Mesenchymal stem cell (in vitro differentiated cells and primary cell): ENCODE measurements at regions not wholly inside any gene's neighbourhood (a gene's known extent, or its start where the extent isn't known, plus 50 kb on each side); places are given as distances from the start of the nearest gene placed in this dataset.

Experiments used
- DNase-seq: peaks from one replicate; pipeline ENCODE4 v3.0.0-alpha.2; 2013
- H2AFZ ChIP-seq: one replicate; pipeline ENCODE4 v1.6.1; 2013; ENCODE audit warnings: low read depth, mild to moderate bottlenecking, control low read depth, inconsistent platforms, low read length, moderate library complexity
- H2AK5ac ChIP-seq: 2 replicates; pipeline ENCODE4 v1.6.1; 2013; ENCODE audit warnings: low read length, moderate library complexity, mild to moderate bottlenecking, inconsistent platforms; ENCODE audit not compliant: severe bottlenecking
- H2BK120ac ChIP-seq: one replicate; pipeline ENCODE4 v1.6.1; 2013; ENCODE audit warnings: low read depth, mild to moderate bottlenecking, inconsistent platforms, low read length, moderate library complexity
- H2BK12ac ChIP-seq, 2 experiments: one replicate each; pipeline ENCODE4 v1.6.1; 2013; ENCODE audit warnings: inconsistent platforms in 2 of 2, low read length in 2 of 2, mild to moderate bottlenecking in 2 of 2, moderate library complexity in 2 of 2, control low read depth in 1 of 2
- H2BK15ac ChIP-seq: one replicate; pipeline ENCODE4 v1.6.1; 2013; ENCODE audit warnings: mild to moderate bottlenecking, low read depth, inconsistent platforms; ENCODE audit not compliant: poor library complexity, severe bottlenecking
- H2BK5ac ChIP-seq: 2 replicates; pipeline ENCODE4 v1.6.1; 2013; ENCODE audit warnings: low read depth, mild to moderate bottlenecking, low read length, control low read depth, inconsistent platforms; ENCODE audit not compliant: poor library complexity, severe bottlenecking
- H3K14ac ChIP-seq, 2 experiments: one replicate each; pipeline ENCODE4 v1.6.1; 2013; ENCODE audit warnings: inconsistent platforms in 2 of 2, low read length in 2 of 2, control low read depth in 1 of 2, mild to moderate bottlenecking in 1 of 2, moderate library complexity in 1 of 2
- H3K18ac ChIP-seq, 2 experiments: one replicate each; pipeline ENCODE4 v1.6.1; 2013; ENCODE audit warnings: inconsistent platforms in 2 of 2, low read length in 2 of 2, control low read depth in 1 of 2, low read depth in 1 of 2, mild to moderate bottlenecking in 1 of 2
- H3K23ac ChIP-seq, 2 experiments: one replicate each; pipeline ENCODE4 v1.6.1; 2013; ENCODE audit warnings: inconsistent platforms in 2 of 2, low read length in 2 of 2, mild to moderate bottlenecking in 2 of 2, moderate library complexity in 2 of 2, control low read depth in 1 of 2
- H3K27ac ChIP-seq: 2 replicates; pipeline ENCODE4 v1.5.1; 2013; ENCODE audit warnings: mild to moderate bottlenecking, moderate library complexity, low read length, control low read depth, inconsistent platforms; ENCODE audit not compliant: poor library complexity, severe bottlenecking
- H3K27me3 ChIP-seq, 2 experiments: 2 replicates each; pipeline versions ENCODE4 v1.6.1 to v1.7.0; 2013; ENCODE audit warnings: low read length in 2 of 2, mild to moderate bottlenecking in 2 of 2, moderate library complexity in 2 of 2, control low read depth in 1 of 2, inconsistent platforms in 1 of 2; ENCODE audit not compliant: control insufficient read depth in 1 of 2, insufficient read depth in 1 of 2
- H3K36me3 ChIP-seq, 2 experiments: 2 replicates each; pipeline versions ENCODE4 v1.6.1 to v1.7.0; 2013; ENCODE audit warnings: low read length in 2 of 2, control low read depth in 1 of 2, inconsistent platforms in 1 of 2, low read depth in 1 of 2, mild to moderate bottlenecking in 1 of 2; ENCODE audit not compliant: insufficient read depth in 2 of 2, control insufficient read depth in 1 of 2
- H3K4ac ChIP-seq, 2 experiments: one replicate each; pipeline ENCODE4 v1.6.1; 2013; ENCODE audit warnings: inconsistent platforms in 2 of 2, low read length in 2 of 2, mild to moderate bottlenecking in 2 of 2, moderate library complexity in 2 of 2, control low read depth in 1 of 2, low read depth in 1 of 2
- H3K4me1 ChIP-seq: 2 replicates; pipeline ENCODE4 v1.6.1; 2013; ENCODE audit warnings: low read depth, low read length, control low read depth; ENCODE audit not compliant: control insufficient read depth, insufficient read depth
- H3K4me2 ChIP-seq: 2 replicates; pipeline ENCODE4 v1.6.1; 2013; ENCODE audit warnings: low read length, mild to moderate bottlenecking, inconsistent platforms; ENCODE audit not compliant: poor library complexity, severe bottlenecking
- H3K4me3 ChIP-seq, 2 experiments: 2 replicates each; pipeline versions ENCODE4 v1.5.1 to v1.7.0; 2013; ENCODE audit warnings: low read length in 2 of 2, mild to moderate bottlenecking in 2 of 2, control low read depth in 1 of 2, low read depth in 1 of 2; ENCODE audit not compliant: insufficient read depth in 1 of 2
- H3K79me1 ChIP-seq: replicated peaks from 2 replicates; pipeline ENCODE4 v1.6.1; 2013; ENCODE audit warnings: mild to moderate bottlenecking, control low read depth, low read length, inconsistent platforms; ENCODE audit not compliant: poor library complexity, severe bottlenecking
- H3K9ac ChIP-seq: 2 replicates; pipeline ENCODE4 v1.7.0; 2013; ENCODE audit warnings: mild to moderate bottlenecking, low read length, moderate library complexity
- H3K9me3 ChIP-seq: 2 replicates; pipeline ENCODE4 v1.7.0; 2013; ENCODE audit warnings: mild to moderate bottlenecking, low read length; ENCODE audit not compliant: control insufficient read depth
- H4K8ac ChIP-seq: one replicate; pipeline ENCODE4 v1.6.1; 2013; ENCODE audit warnings: inconsistent platforms, mild to moderate bottlenecking, low read length, moderate library complexity
- H4K91ac ChIP-seq: one replicate; pipeline ENCODE4 v1.6.1; 2013; ENCODE audit warnings: mild to moderate bottlenecking, low read length, inconsistent platforms
- WGBS: methylation state at CpG from one replicate; pipeline ENCODE4 v1.1.7; 2013; ENCODE audit warnings: mixed read lengths; 5-methylcytosine and 5-hydroxymethylcytosine counted together

- Histone ChIP-seq H2BK15ac (no peak overlapping the region), H3K79me1 (peaks cover 2% of the 10 kb centered on the region), H2AFZ (no peak overlapping the region), H3K36me3 (no peaks in the 10 kb centered on the region), H3K27me3 (no peaks in the 10 kb centered on the region), H2BK5ac (no peak overlapping the region), H2BK12ac (no peak overlapping the region), H3K4me3 (no peak overlapping the region), H4K8ac (no peak overlapping the region), H2AK5ac (no peak overlapping the region), H3K14ac (no peak overlapping the region), H3K4me2 (no peak overlapping the region), H3K18ac (no peak overlapping the region), H3K4ac (no peak overlapping the region), H3K9me3 (no peaks in the 10 kb centered on the region), H3K4me1 (no peaks in the 10 kb centered on the region), H3K27ac (no peak overlapping the region), H2BK120ac (no peak overlapping the region), H4K91ac (no peak overlapping the region), H3K9ac (no peak overlapping the region), H3K23ac (no peak overlapping the region)
- DNase-seq, result no peak
- no CpG with 5 or more reads among the region's 4 CpGs for WGBS
Measured at GRCh38 chr1:238451781-238452310, 561.1 kb upstream of the ZP4 start.

GRCh38 chr1:238450976-238451375 lies 560.3 kb upstream of the ZP4 start:
- Histone ChIP-seq H3K9me3 (no peaks in the 10 kb centered on the region), H2BK15ac (no peak overlapping the region), H3K4ac (no peak overlapping the region), H2BK12ac (no peak overlapping the region), H3K4me1 (no peaks in the 10 kb centered on the region), H3K18ac (no peak overlapping the region), H2BK120ac (no peak overlapping the region), H3K23ac (no peak overlapping the region), H3K4me2 (no peak overlapping the region), H4K91ac (no peak overlapping the region), H3K4me3 (no peak overlapping the region), H3K27me3 (no peaks in the 10 kb centered on the region), H3K9ac (no peak overlapping the region), H2AK5ac (no peak overlapping the region), H4K8ac (no peak overlapping the region), H3K79me1 (peaks cover 2% of the 10 kb centered on the region), H2AFZ (no peak overlapping the region), H3K36me3 (no peaks in the 10 kb centered on the region), H3K14ac (no peak overlapping the region), H3K27ac (no peak overlapping the region), H2BK5ac (no peak overlapping the region)
- no peak for DNase-seq

GRCh38 chr1:238443687-238444086 lies 553.0 kb upstream of the ZP4 start:
- no peak overlapping the region for H3K9ac ChIP-seq
- peaks cover 1% of the 10 kb centered on the region for H3K4me1 ChIP-seq
- peaks cover 5% of the 10 kb centered on the region for H3K79me1 ChIP-seq
- no peak overlapping the region for H3K14ac ChIP-seq
- H3K4me2 ChIP-seq, result no peak overlapping the region
- no peak overlapping the region for H3K27ac ChIP-seq
- H4K8ac ChIP-seq, result no peak overlapping the region
- no peak overlapping the region for H2BK120ac ChIP-seq
- peaks cover 0 to 9% of the 10 kb centered on the region in 2 experiments for H3K36me3 ChIP-seq
- H2BK12ac ChIP-seq, result no peak overlapping the region
- no peak overlapping the region for H4K91ac ChIP-seq
- no peak overlapping the region for H3K18ac ChIP-seq
- H3K9me3 ChIP-seq, result peaks cover 3% of the 10 kb centered on the region
- H2BK15ac ChIP-seq, result no peak overlapping the region
- no peak overlapping the region for H2AK5ac ChIP-seq
- H2AFZ ChIP-seq, result no peak overlapping the region
- no peak overlapping the region for H3K4me3 ChIP-seq
- H3K27me3 ChIP-seq, result no peaks in the 10 kb centered on the region
- no peak overlapping the region for H2BK5ac ChIP-seq
- no peak overlapping the region for H3K4ac ChIP-seq
- no peak overlapping the region for H3K23ac ChIP-seq
- DNase-seq, result no peak
- WGBS, result 83% methylated on average over 4 of the region's 6 CpGs

GRCh38 chr1:238439511-238439910 lies 548.8 kb upstream of the ZP4 start:
- Histone ChIP-seq H3K4me3 (no peak overlapping the region), H4K91ac (no peak overlapping the region), H2BK5ac (no peak overlapping the region), H3K27ac (peak overlapping the region; percentile 89), H3K9ac (no peak overlapping the region), H3K23ac (no peak overlapping the region), H2AK5ac (no peak overlapping the region), H3K18ac (no peak overlapping the region), H3K9me3 (peaks cover 3% of the 10 kb centered on the region), H4K8ac (no peak overlapping the region), H3K79me1 (peaks cover 6% of the 10 kb centered on the region), H2BK12ac (no peak overlapping the region), H3K36me3 (peaks cover 0 to 2% of the 10 kb centered on the region in 2 experiments), H3K4me2 (no peak overlapping the region), H2AFZ (no peak overlapping the region), H3K27me3 (no peaks in the 10 kb centered on the region), H2BK15ac (no peak overlapping the region), H3K4ac (no peak overlapping the region), H2BK120ac (no peak overlapping the region), H3K14ac (no peak overlapping the region), H3K4me1 (peaks cover 1% of the 10 kb centered on the region)
- DNase-seq, result no peak
